Ascending aorta (tissue), 2 donors: ENCODE measurements at regions not wholly inside any gene's neighbourhood (a gene's known extent, or its start where the extent isn't known, plus 50 kb on each side); places are given as distances from the start of the nearest gene placed in this dataset.
"Not testable (repeated sequence)": the region's sequence is repeated elsewhere in the genome, so short reads cannot be mapped to it uniquely, and the experiment has no call there.

ENCODE experiments used
- DNase-seq, 2 donors: peaks; one replicate each; pipeline ENCODE4 v3.0.0-alpha.2; 2019; ENCODE audit warnings: low spot score in 2 of 2
- H3K27ac ChIP-seq, 2 donors: fragments of 200-600 bp; sonication (generic); one replicate each; pipeline ENCODE4 v1.5.1; 2016 to 2017; ENCODE audit warnings: mild to moderate bottlenecking in 1 of 2
- H3K27me3 ChIP-seq: fragments of 200-600 bp; sonication (generic); one replicate; pipeline ENCODE4 v1.5.1; 2017
- H3K36me3 ChIP-seq, 2 donors: fragments of 200-600 bp; sonication (generic); one replicate each; pipeline ENCODE4 v1.5.1; 2016
- H3K4me1 ChIP-seq, 2 donors: fragments of 200-600 bp; sonication (generic); one replicate each; pipeline ENCODE4 v1.5.1; 2016 to 2017; ENCODE audit warnings: mild to moderate bottlenecking in 1 of 2
- H3K4me3 ChIP-seq, 2 donors: fragments of 200-600 bp; sonication (generic); one replicate each; pipeline ENCODE4 v1.5.1; 2016 to 2017; ENCODE audit warnings: mild to moderate bottlenecking in 1 of 2
- H3K9me3 ChIP-seq, 2 donors: fragments of 200-600 bp; sonication (generic); one replicate each; pipeline ENCODE4 v1.5.1; 2016
- CTCF ChIP-seq, 3 experiments: fragments of 200-600 bp in 2 of 3; fragments of 450-650 bp in 1 of 3; sonication (generic) in 2 of 3; IDR thresholded peaks; one replicate each; pipeline ENCODE4 v1.5.1; 2016 to 2019; ENCODE audit warnings: antibody characterized with exemption in 3 of 3, mild to moderate bottlenecking in 1 of 3, moderate library complexity in 1 of 3
- intact Hi-C: fragments of 100-400 bp; cut with DNase I; formaldehyde crosslinking; loops from one replicate; pipeline ENCODE4 v1.15.1; 2023

GRCh38 chrX:121569609-121570008 lies 522.2 kb downstream of the GLUD2 start:
- no peak for DNase-seq
- no peaks in the 10 kb centered on the region for H3K4me1 ChIP-seq
- H3K4me3 ChIP-seq: no peak overlapping the region
- no peak overlapping the region for H3K27ac ChIP-seq
- no peaks in the 10 kb centered on the region for H3K27me3 ChIP-seq
- H3K36me3 ChIP-seq: no peaks in the 10 kb centered on the region
- no peaks in the 10 kb centered on the region for H3K9me3 ChIP-seq
- intact Hi-C loops: no loop called here
- TF ChIP-seq CTCF (IDR thresholded peaks at IDR 0.05): no peak

DNA sequence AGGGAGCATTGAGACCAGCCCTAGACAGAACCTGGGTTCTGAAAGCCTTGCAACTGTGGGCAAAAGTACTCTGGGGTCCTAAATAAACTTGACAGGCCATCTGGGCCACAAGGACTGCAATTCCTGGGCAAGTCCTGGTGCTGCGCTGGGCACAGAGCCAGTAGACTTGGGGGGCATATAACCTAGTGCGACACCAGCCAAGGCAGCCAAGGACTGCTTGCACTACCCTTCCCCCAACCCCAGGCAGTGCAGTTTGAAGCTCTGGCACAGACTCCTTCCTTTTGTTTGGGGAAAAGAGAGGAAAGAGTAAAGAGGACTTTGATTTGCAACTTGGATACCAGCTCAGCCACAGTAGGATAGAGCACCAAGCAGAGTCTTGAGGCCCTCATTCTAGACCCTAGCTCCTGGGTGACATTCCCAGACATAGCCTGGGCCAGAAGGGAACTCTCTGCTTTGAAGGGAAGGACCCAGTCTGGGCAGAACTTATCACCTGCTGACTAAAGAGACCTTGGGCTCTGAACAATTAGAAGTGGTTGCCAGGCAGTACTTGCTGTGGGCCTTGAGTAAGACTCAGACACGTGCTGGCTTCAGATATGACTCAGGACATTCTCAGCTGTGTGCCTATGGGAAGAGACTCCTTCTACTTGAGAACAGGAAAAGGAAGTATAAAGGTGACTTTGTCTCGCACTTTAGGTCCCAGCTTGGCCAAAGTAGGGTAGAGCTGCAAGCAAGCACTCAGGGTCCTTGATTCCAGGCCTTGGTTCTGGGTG lies 522.8 kb downstream of the GLUD2 start:
- intact Hi-C loops: no loop called here

DNA sequence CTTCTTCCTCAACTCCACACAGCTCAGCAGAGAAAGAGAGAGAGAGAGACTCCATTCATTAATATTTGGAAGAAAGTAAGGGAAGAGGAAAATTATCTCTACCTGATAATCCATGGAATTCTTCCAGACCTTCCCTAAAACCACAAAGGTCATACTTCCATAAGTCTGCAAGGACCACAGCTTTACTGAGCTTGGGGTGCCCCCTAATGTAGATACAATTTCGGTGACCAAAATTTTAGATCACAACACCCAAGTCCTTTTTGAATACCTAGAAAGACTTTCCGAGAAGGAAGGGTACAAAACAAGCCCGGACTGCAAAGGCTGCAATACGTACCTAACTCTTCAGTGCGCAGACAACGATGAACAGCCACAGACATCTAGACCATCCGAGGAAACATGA lies 523.9 kb downstream of the GLUD2 start:
- intact Hi-C loops: no loop called here
- H3K27ac ChIP-seq: no peak overlapping the region
- H3K9me3 ChIP-seq: no peaks in the 10 kb centered on the region
- no peaks in the 10 kb centered on the region for H3K4me1 ChIP-seq
- no peaks in the 10 kb centered on the region for H3K36me3 ChIP-seq
- no peak overlapping the region for H3K4me3 ChIP-seq
- DNase-seq: no peak
- no peak for TF ChIP-seq CTCF (IDR thresholded peaks at IDR 0.05)
- H3K27me3 ChIP-seq: no peaks in the 10 kb centered on the region

More for the DNA sequence above, 522.8 kb downstream of the GLUD2 start:
- DNase-seq: no peak
- Histone ChIP-seq H3K4me1 (no peaks in the 10 kb centered on the region), H3K27ac (no peak overlapping the region), H3K4me3 (no peak overlapping the region), H3K36me3 (no peaks in the 10 kb centered on the region), H3K27me3 (no peaks in the 10 kb centered on the region), H3K9me3 (no peaks in the 10 kb centered on the region)
- TF ChIP-seq CTCF (IDR thresholded peaks at IDR 0.05): no peak

DNA sequence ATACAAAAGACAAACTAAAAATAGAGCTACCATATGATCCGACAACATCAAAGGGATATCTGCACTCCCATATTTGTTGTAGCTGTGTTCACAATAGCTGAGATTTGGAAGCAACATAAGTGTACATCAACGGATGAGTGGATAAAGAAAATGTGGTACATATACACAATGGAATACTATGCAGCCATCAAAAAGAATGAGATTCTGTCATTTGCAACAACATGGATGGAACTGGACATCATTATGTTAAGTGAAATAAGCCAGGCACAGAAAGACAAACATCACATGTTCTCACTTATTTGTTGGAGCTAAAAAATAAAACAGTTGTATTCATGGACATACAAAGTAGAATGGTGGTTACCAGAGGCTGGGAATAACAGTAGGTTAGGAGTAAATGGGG lies 527.0 kb downstream of the GLUD2 start:
- intact Hi-C loops, DNase-seq, H3K9me3 ChIP-seq: not testable (repeated sequence)

GRCh38 chrX:121579016-121579760 lies 531.8 kb downstream of the GLUD2 start:
- intact Hi-C loops: no loop called here
- TF ChIP-seq CTCF (IDR thresholded peaks at IDR 0.05): peak in 2 of 3 experiments; percentile 7 to 8
- H3K4me3 ChIP-seq: no peak overlapping the region
- no peak for DNase-seq
- H3K27ac ChIP-seq: no peak overlapping the region
- H3K4me1 ChIP-seq: no peaks in the 10 kb centered on the region
- no peaks in the 10 kb centered on the region for H3K9me3 ChIP-seq
- H3K36me3 ChIP-seq: no peaks in the 10 kb centered on the region
- H3K27me3 ChIP-seq: no peaks in the 10 kb centered on the region

More for the DNA sequence above, 527.0 kb downstream of the GLUD2 start:
- H3K27me3 ChIP-seq, H3K4me1 ChIP-seq, H3K36me3 ChIP-seq, H3K27ac ChIP-seq, H3K4me3 ChIP-seq: not testable (repeated sequence)

- Histone ChIP-seq H3K4me3 (no peak overlapping the region), H3K27ac (no peak overlapping the region), H3K9me3 (no peaks in the 10 kb centered on the region), H3K27me3 (no peaks in the 10 kb centered on the region), H3K36me3 (no peaks in the 10 kb centered on the region), H3K4me1 (no peaks in the 10 kb centered on the region)
- no peak for DNase-seq
- TF ChIP-seq CTCF (IDR thresholded peaks at IDR 0.05): no peak
- intact Hi-C loops: no loop called here
These were observed 534.5 kb downstream of the GLUD2 start for GRCh38 chrX:121581885-121582284.
